HCT116 (cell line): ENCODE measurements at regions not wholly inside any gene's neighbourhood (a gene's known extent, or its start where the extent isn't known, plus 50 kb on each side); places are given as distances from the start of the nearest gene placed in this dataset.

Experiments used
- ATAC-seq: fragments of 200-7000 bp; cut with Tn5 transposase; 2 replicates; pipeline ENCODE4 v1.9.1; 2020; ENCODE audit warnings: mild to moderate bottlenecking, moderate library complexity
- BruUV-seq: library from RNA; stranded (reverse); fragments of 400-500 nt; replicated peaks from 2 replicates; lab custom pipeline; 2021; lab: Mats Ljungman, UMichigan
- CTCF ChIA-PET: fragments of 300-600 bp; sonication (Branson Sonifier 250); formaldehyde crosslinking; loops from one replicate; lab custom pipeline; 2021; ENCODE audit warnings: antibody characterized with exemption; lab: Charles Lee
- POLR2A ChIA-PET: fragments of 300-600, 350-600 bp; sonication (Branson Sonifier 250); formaldehyde crosslinking; loops from one replicate; lab custom pipeline; 2021; ENCODE audit warnings: antibody characterized with exemption; lab: Charles Lee
- RAD21 ChIA-PET, 2 experiments: fragments of 300-600 bp; sonication (Branson Sonifier 250); formaldehyde crosslinking; loops; one replicate each; lab custom pipeline; 2023; ENCODE audit warnings: low total read pairs in 2 of 2; ENCODE audit not compliant: uncharacterized antibody in 2 of 2, unreplicated experiment in 2 of 2, low non-redundant PET in 1 of 2; lab: Charles Lee
- DNase-seq: peaks from one replicate; pipeline ENCODE4 v3.0.0-alpha.2; 2010; ENCODE audit warnings: low read depth, low spot score
- H2AFZ ChIP-seq: fragments of 200-600 bp; shearing (Covaris generic), sonication (generic); 2 replicates; pipeline ENCODE4 v1.6.1; 2017; ENCODE audit warnings: low read depth, mixed run types, mixed read lengths, antibody characterized with exemption, low read length; ENCODE audit not compliant: poor library complexity, severe bottlenecking
- H3K27ac ChIP-seq: 2 replicates; pipeline ENCODE4 v1.5.1; 2012; ENCODE audit warnings: low read depth, low read length
- H3K27me3 ChIP-seq: fragments of 200-600 bp; sonication (generic); 2 replicates; pipeline ENCODE4 v1.6.1; 2016; ENCODE audit warnings: mixed run types, low read length, mixed read lengths; ENCODE audit not compliant: insufficient read depth
- H3K36me3 ChIP-seq, 2 experiments: fragments of 200-500 bp in 1 of 2; fragments of 200-600 bp in 1 of 2; sonication (Bioruptor generic) in 1 of 2; sonication (generic) in 1 of 2; 2 replicates each; pipeline versions ENCODE4 v1.5.1 to v1.6.1; 2014 to 2016; ENCODE audit warnings: low read length in 2 of 2, inconsistent platforms in 1 of 2, mixed read lengths in 1 of 2, mixed run types in 1 of 2; ENCODE audit not compliant: insufficient read depth in 2 of 2, control insufficient read depth in 1 of 2
- H3K4me1 ChIP-seq, 2 experiments: fragments of 200-600 bp in 1 of 2; sonication (generic) in 1 of 2; 2 replicates each; pipeline versions ENCODE4 v1.5.1 to v1.6.1; 2012 to 2017; ENCODE audit warnings: low read length in 2 of 2, inconsistent platforms in 1 of 2, mild to moderate bottlenecking in 1 of 2, mixed read lengths in 1 of 2, mixed run types in 1 of 2, moderate library complexity in 1 of 2; ENCODE audit not compliant: insufficient read depth in 2 of 2, control insufficient read depth in 1 of 2
- H3K4me2 ChIP-seq: fragments of 200-600 bp; sonication (generic); 2 replicates; pipeline ENCODE4 v1.6.1; 2017; ENCODE audit warnings: mixed run types, low read length, mixed read lengths
- H3K4me3 ChIP-seq, 2 experiments: fragments of 200-600 bp in 1 of 2; sonication (generic) in 1 of 2; replicated peaks in 1 of 2; 2 replicates each; pipeline ENCODE4 v1.5.1; 2011 to 2016; ENCODE audit warnings: low read length in 2 of 2, control low read depth in 1 of 2, low read depth in 1 of 2, mild to moderate bottlenecking in 1 of 2, mixed read lengths in 1 of 2, mixed run types in 1 of 2
- H3K79me2 ChIP-seq: fragments of 200-600 bp; sonication (generic); 2 replicates; pipeline ENCODE4 v1.6.1; 2017; ENCODE audit warnings: mild to moderate bottlenecking, mixed run types, low read length, moderate library complexity, mixed read lengths; ENCODE audit not compliant: insufficient read depth
- H3K9ac ChIP-seq: fragments of 200-600 bp; sonication (generic); 2 replicates; pipeline ENCODE4 v1.6.1; 2016; ENCODE audit warnings: low read length, mixed read lengths
- H3K9me2 ChIP-seq: fragments of 200-600 bp; sonication (generic), shearing (Covaris generic); 2 replicates; pipeline ENCODE4 v1.6.1; 2017; ENCODE audit warnings: mixed run types, mild to moderate bottlenecking, moderate library complexity; ENCODE audit not compliant: insufficient read depth
- H3K9me3 ChIP-seq, 2 experiments: fragments of 200-500 bp in 1 of 2; fragments of 200-600 bp in 1 of 2; sonication (Bioruptor generic) in 1 of 2; sonication (generic) in 1 of 2; 2 replicates each; pipeline ENCODE4 v1.6.1; 2014 to 2017; ENCODE audit warnings: low read length in 2 of 2, mixed read lengths in 2 of 2, inconsistent platforms in 1 of 2, low read depth in 1 of 2, mild to moderate bottlenecking in 1 of 2, mixed run types in 1 of 2, moderate library complexity in 1 of 2; ENCODE audit not compliant: control insufficient read depth in 1 of 2, insufficient read depth in 1 of 2
- H4K20me1 ChIP-seq: fragments of 200-600 bp; sonication (generic), shearing (Covaris generic); 2 replicates; pipeline ENCODE4 v1.6.1; 2017; ENCODE audit warnings: mixed run types, mild to moderate bottlenecking, moderate library complexity; ENCODE audit not compliant: insufficient read depth
- EZH2phosphoT487 ChIP-seq: fragments of 200-600 bp; IDR thresholded peaks from 2 replicates; pipeline ENCODE4 v1.6.1; 2018; ENCODE audit warnings: antibody characterized with exemption, borderline replicate concordance
- SP1 ChIP-seq: IDR thresholded peaks from 2 replicates; pipeline ENCODE4 v1.6.1; 2012; ENCODE audit warnings: low read depth
- TCF7L2 ChIP-seq: IDR thresholded peaks from 2 replicates; pipeline ENCODE4 v1.7.0; 2011; ENCODE audit warnings: borderline replicate concordance, inconsistent platforms; ENCODE audit not compliant: insufficient read depth, insufficient read length; ENCODE audit errors: extremely low read depth
- ZBTB33 ChIP-seq: IDR thresholded peaks from 2 replicates; pipeline ENCODE4 v1.6.1; 2011; ENCODE audit warnings: mild to moderate bottlenecking, low read length, moderate library complexity; ENCODE audit not compliant: insufficient replicate concordance; ENCODE audit errors: extremely low read depth
- intact Hi-C: fragments of 100-400 bp; cut with micrococcal nuclease; formaldehyde crosslinking; loops from 2 replicates; pipeline ENCODE4 v1.10.0; 2022
- TF ChIP-seq, protein P1 (sequence below): IDR thresholded peaks from 2 replicates; pipeline ENCODE4 v1.6.1; 2012

- BruUV-seq: no TSS peak
- TF ChIP-seq TCF7L2 (no peak), EZH2phosphoT487 (no peak)
- no peak overlapping the region for H3K4me2 ChIP-seq
- H3K4me3 ChIP-seq: no peak overlapping the region
- H3K9ac ChIP-seq: no peak overlapping the region
- no peaks in the 10 kb centered on the region for H3K9me2 ChIP-seq
- H3K27ac ChIP-seq: no peak overlapping the region
- DNase-seq (no peak), ATAC-seq (no peak)
- CTCF ChIA-PET: no interaction called here
- RAD21 ChIA-PET: no interaction called here
- H4K20me1 ChIP-seq: no peaks in the 10 kb centered on the region
- no peaks in the 10 kb centered on the region for H3K9me3 ChIP-seq
- H3K36me3 ChIP-seq: no peaks in the 10 kb centered on the region
- intact Hi-C loops: no loop called here
- peaks cover 16% of the 10 kb centered on the region for H3K27me3 ChIP-seq
- POLR2A ChIA-PET: no interaction called here
- no peak overlapping the region for H2AFZ ChIP-seq
- no peaks in the 10 kb centered on the region for H3K4me1 ChIP-seq
- H3K79me2 ChIP-seq: no peaks in the 10 kb centered on the region
Observed at GRCh38 chr2:48856657-48857056, 101.1 kb upstream of the LHCGR start.

GRCh38 chr2:48856144-48856543 is 100.6 kb upstream of the LHCGR start:
- intact Hi-C loops: no loop called here
- CTCF ChIA-PET: no interaction called here
- BruUV-seq: no TSS peak
- Histone ChIP-seq H2AFZ (no peak overlapping the region), H3K27me3 (peaks cover 16% of the 10 kb centered on the region), H3K27ac (no peak overlapping the region), H3K4me2 (no peak overlapping the region), H3K4me1 (no peaks in the 10 kb centered on the region), H3K9me2 (no peaks in the 10 kb centered on the region), H3K36me3 (no peaks in the 10 kb centered on the region), H3K79me2 (no peaks in the 10 kb centered on the region), H3K4me3 (no peak overlapping the region), H3K9me3 (no peaks in the 10 kb centered on the region), H3K9ac (no peak overlapping the region), H4K20me1 (no peaks in the 10 kb centered on the region)
- DNase-seq: no peak
- ATAC-seq: no peak
- TF ChIP-seq SP1 (no peak), ZBTB33 (no peak)
- TF ChIP-seq, protein P1, sequence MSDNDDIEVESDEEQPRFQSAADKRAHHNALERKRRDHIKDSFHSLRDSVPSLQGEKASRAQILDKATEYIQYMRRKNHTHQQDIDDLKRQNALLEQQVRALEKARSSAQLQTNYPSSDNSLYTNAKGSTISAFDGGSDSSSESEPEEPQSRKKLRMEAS: no peak
- RAD21 ChIA-PET: no interaction called here
- POLR2A ChIA-PET: no interaction called here
